Prostate gland (tissue), 2 donors: ENCODE measurements at regions not wholly inside any gene's neighbourhood (a gene's known extent, or its start where the extent isn't known, plus 50 kb on each side); places are given as distances from the start of the nearest gene placed in this dataset.

ENCODE experiments used
- POLR2A ChIP-seq: fragments of 450-650 bp; IDR thresholded peaks from one replicate; pipeline ENCODE4 v1.6.1; 2016; ENCODE audit warnings: antibody characterized with exemption, mild to moderate bottlenecking
- POLR2AphosphoS5 ChIP-seq: sonication (generic); formaldehyde crosslinking; IDR thresholded peaks from one replicate; pipeline ENCODE4 v1.6.1; 2017; ENCODE audit warnings: antibody characterized with exemption
- TF ChIP-seq, protein P1 (sequence below), 4 experiments: fragments of 200-600 bp in 2 of 4; fragments of 450-650 bp in 2 of 4; sonication (generic) in 2 of 4; IDR thresholded peaks; 1 replicate in 3 of 4; 2 replicates in 1 of 4; pipeline ENCODE4 v1.5.1; 2016 to 2019; ENCODE audit warnings: antibody characterized with exemption in 4 of 4, mild to moderate bottlenecking in 2 of 4, moderate library complexity in 2 of 4

DNA sequence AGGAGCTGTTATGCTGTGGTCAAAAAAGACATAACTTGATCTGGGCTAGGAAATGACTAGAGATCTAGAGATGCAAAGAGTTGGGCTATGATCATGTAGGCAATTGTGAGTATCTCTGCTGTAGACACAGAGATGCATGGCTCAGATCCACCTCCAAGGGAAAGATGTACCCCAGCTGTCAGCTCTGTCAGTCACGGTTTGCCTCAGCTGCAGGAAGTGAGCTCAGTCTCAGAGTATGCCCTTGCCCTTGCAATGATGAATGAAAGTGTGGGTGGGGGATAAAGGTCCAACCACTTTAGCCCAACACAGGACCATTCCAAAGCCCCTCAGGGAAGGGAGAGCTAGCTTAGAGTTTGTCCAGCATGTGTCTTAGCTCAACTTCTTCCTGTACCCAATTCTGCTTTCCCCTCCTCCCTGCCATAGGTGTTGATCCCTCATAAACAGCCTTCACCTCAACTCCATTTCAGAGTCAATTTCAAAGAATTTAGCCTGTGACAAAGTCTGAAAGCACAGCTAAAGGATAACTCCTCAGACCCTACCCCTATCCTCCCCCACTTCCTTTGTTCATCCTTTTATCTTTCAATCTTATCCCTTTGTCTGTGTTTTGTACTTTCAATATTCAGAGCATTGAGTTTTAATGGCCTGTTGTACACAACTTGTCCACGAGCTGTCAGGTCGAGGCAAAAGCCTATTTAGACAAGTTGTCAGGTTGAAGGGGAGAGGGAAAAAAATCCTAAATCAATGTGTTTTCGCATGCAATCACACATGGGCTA lies 90.6 kb downstream of the MID1IP1 start:
- TF ChIP-seq, protein P1, sequence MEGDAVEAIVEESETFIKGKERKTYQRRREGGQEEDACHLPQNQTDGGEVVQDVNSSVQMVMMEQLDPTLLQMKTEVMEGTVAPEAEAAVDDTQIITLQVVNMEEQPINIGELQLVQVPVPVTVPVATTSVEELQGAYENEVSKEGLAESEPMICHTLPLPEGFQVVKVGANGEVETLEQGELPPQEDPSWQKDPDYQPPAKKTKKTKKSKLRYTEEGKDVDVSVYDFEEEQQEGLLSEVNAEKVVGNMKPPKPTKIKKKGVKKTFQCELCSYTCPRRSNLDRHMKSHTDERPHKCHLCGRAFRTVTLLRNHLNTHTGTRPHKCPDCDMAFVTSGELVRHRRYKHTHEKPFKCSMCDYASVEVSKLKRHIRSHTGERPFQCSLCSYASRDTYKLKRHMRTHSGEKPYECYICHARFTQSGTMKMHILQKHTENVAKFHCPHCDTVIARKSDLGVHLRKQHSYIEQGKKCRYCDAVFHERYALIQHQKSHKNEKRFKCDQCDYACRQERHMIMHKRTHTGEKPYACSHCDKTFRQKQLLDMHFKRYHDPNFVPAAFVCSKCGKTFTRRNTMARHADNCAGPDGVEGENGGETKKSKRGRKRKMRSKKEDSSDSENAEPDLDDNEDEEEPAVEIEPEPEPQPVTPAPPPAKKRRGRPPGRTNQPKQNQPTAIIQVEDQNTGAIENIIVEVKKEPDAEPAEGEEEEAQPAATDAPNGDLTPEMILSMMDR (IDR thresholded peaks at IDR 0.05): no peak
- TF ChIP-seq POLR2A: no peak
- TF ChIP-seq POLR2AphosphoS5: no peak
